Suppressor macrophage treated with lipopolysaccharide for 4 hours (primary cell): ENCODE measurements at regions not wholly inside any gene's neighbourhood (a gene's known extent, or its start where the extent isn't known, plus 50 kb on each side); places are given as distances from the start of the nearest gene placed in this dataset.
"Not testable (repeated sequence)": the region's sequence is repeated elsewhere in the genome, so short reads cannot be mapped to it uniquely, and the experiment has no call there.

Experiments used
- DNase-seq: peaks from one replicate; pipeline ENCODE4 v3.0.0-alpha.2; 2020

DNA sequence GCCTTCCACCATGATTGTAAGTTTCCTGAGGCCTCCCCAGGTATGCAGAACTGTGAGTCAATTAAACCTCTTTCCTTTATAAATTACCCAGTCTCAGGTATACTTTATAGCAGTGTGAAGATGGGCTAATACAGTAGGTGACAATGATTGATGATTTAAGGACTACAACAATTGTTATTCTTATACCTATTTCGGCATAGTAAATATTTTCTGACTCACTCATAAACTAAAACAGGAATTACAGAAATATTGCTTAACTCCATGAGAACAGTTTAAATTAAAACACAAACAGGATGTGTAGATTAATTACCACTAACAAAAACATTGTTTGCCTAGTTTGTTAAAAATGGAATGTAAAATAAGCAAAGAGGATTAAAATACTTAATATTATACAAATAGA, 839.9 kb downstream of the LTN1 start:
- no peak for DNase-seq

GRCh38 chr21:28151758-28152157, 840.9 kb downstream of the LTN1 start:
- DNase-seq = peak; percentile 9

DNA sequence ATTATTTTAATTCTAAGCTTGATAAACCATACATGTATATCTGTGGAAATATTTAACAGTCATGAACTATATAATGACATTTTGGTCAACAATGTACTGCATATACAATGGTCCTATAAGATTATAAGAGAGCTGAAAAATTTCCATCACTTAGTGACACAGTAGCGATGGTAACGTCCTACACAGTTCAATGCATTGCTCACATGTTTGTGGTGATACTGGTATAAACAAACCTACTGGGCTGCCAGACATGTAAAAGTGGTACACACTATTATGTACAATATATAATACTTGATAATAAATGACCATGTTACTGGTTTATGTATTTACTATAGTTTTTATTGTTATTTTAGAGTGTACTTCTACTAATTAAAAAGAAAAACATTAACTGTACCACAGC, 841.9 kb downstream of the LTN1 start:
- DNase-seq = no peak

DNA sequence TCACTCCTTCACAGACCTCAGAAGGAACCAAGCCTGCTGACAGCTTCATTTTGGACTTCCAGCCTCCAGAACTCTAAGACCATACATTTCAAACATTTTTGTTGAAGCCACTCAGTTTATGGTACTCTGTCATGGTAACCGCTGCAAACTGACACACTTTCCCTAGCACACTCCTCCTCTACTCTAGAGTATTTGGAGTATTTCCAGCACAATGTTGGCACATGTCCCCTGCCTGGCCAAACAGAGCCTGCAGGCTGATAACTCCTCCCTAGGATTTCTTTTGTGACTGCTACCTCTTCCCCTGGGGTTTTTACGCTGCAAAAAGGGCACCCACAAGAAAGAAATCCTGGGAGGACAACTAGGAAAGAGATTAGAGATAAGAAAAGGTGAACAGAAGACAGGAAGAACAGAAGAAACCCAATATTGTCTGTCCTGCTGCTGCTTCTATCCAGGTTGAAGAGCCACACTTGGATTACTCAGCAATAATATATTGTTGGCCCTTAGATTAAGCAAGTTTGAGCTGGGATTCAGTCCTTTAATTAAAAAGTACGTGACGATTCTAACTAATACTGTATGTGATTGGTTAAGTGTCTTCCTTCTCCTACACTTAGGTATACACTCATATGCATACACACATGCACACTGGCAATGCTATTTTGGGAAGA, 844.1 kb downstream of the LTN1 start:
- DNase-seq = no peak

- no peak for DNase-seq
These were observed 848.0 kb downstream of the LTN1 start for GRCh38 chr21:28144653-28145052.

DNA sequence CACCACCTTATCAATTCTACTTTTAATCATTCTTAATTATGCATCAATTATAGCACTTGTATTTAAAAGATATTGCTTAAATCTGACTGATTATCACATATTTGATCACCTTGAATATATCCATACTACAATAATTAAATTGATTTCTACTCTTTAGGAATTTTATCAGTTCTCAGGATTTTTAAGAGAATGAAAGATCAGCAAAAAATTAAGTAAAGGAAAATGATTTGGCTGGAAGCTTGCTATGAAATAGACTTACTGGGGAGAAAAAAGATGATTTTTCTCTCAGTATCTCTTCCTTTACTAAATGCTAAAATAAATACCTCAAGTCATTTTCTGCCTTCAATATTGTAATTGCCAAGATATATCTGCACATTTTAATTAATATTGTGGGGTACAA, 848.6 kb downstream of the LTN1 start:
- DNase-seq = no peak

GRCh38 chr21:28142697-28143096, 850.0 kb downstream of the LTN1 start:
- DNase-seq = peak; percentile 76

GRCh38 chr21:28138272-28138671, 854.4 kb downstream of the LTN1 start:
- DNase-seq = no peak

DNA sequence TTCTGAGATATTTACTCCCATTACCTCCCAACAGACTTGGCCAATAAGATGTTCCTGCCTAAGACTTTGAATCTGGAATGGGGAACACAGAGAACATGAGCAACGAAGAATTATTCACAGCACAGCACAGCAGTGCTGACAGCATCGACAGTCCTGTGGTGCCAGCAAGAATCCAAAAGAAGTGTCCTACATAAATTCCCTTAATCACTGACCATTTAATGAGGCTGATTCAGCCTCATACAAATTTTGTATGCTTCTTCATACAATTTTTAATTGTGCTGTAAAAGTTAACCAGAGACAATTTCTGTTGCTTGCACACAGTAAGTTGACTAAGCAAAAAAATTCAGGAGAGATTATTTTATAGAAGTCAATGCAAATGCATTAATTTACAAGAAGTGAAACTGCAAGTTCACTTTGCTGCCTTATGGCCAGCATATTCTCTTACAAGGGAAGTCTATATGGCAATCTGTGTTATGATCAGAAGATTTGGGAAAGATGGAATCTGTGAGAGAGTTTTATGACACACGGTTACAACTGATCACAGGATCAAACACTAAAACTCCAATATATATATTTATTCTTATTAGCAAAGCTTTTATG, 855.9 kb downstream of the LTN1 start:
- DNase-seq = peak; percentile 42

DNA sequence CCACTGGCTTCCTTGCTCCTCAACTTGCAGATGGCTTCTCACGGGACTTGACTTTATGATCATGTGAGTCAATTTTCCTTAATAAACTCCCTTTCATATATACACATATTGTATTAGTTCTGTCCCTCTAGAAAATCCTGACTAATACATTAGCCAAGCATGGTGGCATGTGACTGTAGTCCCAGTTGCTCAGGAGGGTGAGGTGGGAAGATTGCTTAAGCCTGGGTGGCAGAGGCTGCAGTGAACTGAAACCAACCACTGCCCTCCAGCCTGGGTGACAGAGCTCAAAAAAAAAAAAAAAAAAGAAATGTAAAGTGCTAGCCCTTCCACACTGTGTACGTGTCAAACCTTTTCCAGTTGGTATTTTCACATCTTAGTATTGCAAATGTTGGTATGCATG, 857.0 kb downstream of the LTN1 start:
- peak; percentile 89 for DNase-seq

GRCh38 chr21:28133116-28133515, 859.6 kb downstream of the LTN1 start:
- DNase-seq = no peak

GRCh38 chr21:28132713-28133112, 860.0 kb downstream of the LTN1 start:
- no peak for DNase-seq

- DNase-seq = no peak
These were observed 865.4 kb downstream of the LTN1 start for GRCh38 chr21:28127175-28127785.

- DNase-seq = no peak
These were observed 866.0 kb downstream of the LTN1 start for GRCh38 chr21:28126521-28127174.

DNA sequence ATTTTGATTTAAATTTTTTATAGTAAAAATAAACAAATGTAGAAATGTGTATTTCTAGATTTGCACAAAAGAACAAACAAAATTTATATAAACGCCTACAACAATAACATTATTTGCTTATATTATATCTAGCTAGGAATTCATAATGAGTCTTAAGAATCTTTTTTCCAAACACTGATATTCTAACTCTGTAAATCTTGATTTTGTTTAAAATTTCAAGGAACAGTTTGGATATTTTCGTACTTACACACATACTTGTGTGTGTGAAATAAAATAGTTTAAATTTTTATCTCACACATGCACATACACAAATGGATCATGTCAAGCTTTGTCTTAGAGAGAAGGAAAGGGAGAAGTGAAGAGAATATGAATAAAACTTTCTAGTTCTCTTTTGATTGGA, 868.1 kb downstream of the LTN1 start:
- DNase-seq = no peak

- DNase-seq = no peak
These were observed 874.1 kb downstream of the LTN1 start for GRCh38 chr21:28118570-28118969.

GRCh38 chr21:28114986-28115385, 877.7 kb downstream of the LTN1 start:
- not testable (repeated sequence) for DNase-seq

- DNase-seq = no peak
These were observed 879.0 kb downstream of the LTN1 start for GRCh38 chr21:28113718-28114117.

DNA sequence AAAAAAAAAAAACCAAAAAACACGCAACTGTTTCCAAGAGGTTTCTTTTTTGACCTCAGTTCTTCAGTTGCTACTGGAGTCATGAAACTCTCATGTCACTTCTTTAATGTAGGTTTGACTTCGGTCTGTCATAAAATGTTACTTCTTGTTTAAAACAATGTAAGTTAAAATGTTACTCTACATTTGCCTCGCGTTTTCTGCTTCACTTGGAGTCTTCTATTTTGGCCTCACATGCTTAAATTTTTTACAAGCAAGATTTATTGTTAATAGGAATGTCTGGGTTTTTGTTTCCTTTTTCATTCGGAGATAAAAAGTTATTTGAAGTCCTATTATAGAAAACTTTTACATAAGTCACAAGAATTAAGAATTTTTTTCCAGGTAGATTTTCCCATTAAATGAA, 880.2 kb downstream of the LTN1 start:
- no peak for DNase-seq

- DNase-seq = no peak
These were observed 881.5 kb downstream of the LTN1 start for GRCh38 chr21:28111151-28111619.

DNA sequence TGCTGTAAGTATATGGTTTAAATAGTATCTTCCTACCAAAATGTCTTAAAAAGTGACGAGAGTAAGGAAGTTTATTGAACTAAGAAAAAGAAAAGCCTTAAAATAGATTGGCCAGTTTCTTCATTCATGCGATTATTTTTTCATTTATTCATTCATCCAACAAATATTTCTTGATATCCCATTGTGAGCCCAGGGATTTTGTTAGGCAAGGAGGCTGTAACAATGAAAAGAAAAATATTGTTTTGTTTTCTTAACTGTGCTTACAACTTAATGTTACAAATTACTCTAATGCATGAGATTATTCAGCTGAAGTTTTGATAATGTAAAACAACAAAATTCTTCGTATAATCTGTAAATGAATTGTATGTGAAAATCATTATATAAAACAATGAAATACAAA, 882.0 kb downstream of the LTN1 start:
- DNase-seq = no peak

- DNase-seq = no peak
These were observed 882.6 kb downstream of the LTN1 start for GRCh38 chr21:28110074-28110473.

DNA sequence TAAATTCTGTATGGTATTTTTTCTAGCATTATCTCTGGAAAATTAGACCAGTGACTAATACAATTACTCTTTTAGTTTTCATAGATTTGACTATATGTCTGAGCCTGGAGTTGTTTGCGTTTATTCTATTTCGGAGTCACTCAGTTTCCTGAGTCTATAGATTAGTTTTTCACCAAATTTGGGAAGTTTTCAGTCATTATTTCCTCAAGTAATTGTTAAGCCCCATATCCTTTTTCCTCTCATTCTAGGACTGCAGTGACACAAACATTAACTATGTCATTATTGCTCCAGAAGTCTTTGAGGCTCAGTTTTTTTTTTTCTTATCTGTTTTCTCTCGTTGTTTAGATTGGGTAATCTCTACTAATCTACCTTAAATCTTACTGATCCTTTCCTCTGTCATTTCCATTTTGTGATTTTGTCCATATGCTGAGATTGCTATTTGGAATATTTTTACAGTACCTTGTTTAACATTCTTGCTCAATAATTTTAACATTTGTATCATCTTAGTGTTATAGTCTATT, 886.2 kb downstream of the LTN1 start:
- DNase-seq = no peak

GRCh38 chr21:28104346-28104745, 888.3 kb downstream of the LTN1 start:
- no peak for DNase-seq
